Thyroid gland (tissue), 4 donors: ENCODE measurements at regions not wholly inside any gene's neighbourhood (a gene's known extent, or its start where the extent isn't known, plus 50 kb on each side); places are given as distances from the start of the nearest gene placed in this dataset.

Experiments
- CTCF ChIP-seq, 6 experiments: fragments of 200-600 bp in 3 of 6; fragments of 450-650 bp in 3 of 6; sonication (generic) in 3 of 6; IDR thresholded peaks; one replicate each; pipeline ENCODE4 v1.5.1; 2016 to 2019; ENCODE audit warnings: antibody characterized with exemption in 6 of 6, mild to moderate bottlenecking in 2 of 6, inconsistent platforms in 1 of 6, moderate library complexity in 1 of 6
- POLR2A ChIP-seq, 2 donors: fragments of 450-650 bp; IDR thresholded peaks; one replicate each; pipeline ENCODE4 v1.6.1; 2017; ENCODE audit warnings: antibody characterized with exemption in 2 of 2, mild to moderate bottlenecking in 2 of 2, moderate library complexity in 1 of 2

GRCh38 chr5:57693488-57694305, 211.1 kb upstream of the ACTBL2 start:
- TF ChIP-seq CTCF (IDR thresholded peaks at IDR 0.05) (no peak), POLR2A (IDR thresholded peaks at IDR 0.05) (no peak)
